ENCODE measurements at regions not wholly inside any gene's neighbourhood (a gene's known extent, or its start where the extent isn't known, plus 50 kb on each side); places are given as distances from the start of the nearest gene placed in this dataset.
"Not testable (repeated sequence)": the region's sequence is repeated elsewhere in the genome, so short reads cannot be mapped to it uniquely, and the experiment has no call there.

GRCh38 chr2:180691186-180691854 is 289.1 kb upstream of the UBE2E3 start:
- not testable (repeated sequence) for TF ChIP-seq CTCF (conservative IDR thresholded peaks at IDR 0.05; ENCODE audit: low read depth, low read length); MAFK (IDR thresholded peaks at IDR 0.05; ENCODE audit: low read depth, low read length); POLR2A (IDR thresholded peaks at IDR 0.05; ENCODE audit: low read depth, low read length); RAD21 (IDR thresholded peaks at IDR 0.05; ENCODE audit: low read length); RCOR1 (IDR thresholded peaks at IDR 0.05; ENCODE audit: insufficient replicate concordance, low read length); FOS (IDR thresholded peaks at IDR 0.05; ENCODE audit: low read depth, low read length); RFX5 (IDR thresholded peaks at IDR 0.05; ENCODE audit: low read depth, low read length); USF2 (IDR thresholded peaks at IDR 0.05; ENCODE audit: low read depth, low read length); CEBPB (IDR thresholded peaks at IDR 0.05; ENCODE audit: low read depth, low read length)
